Lower leg skin (tissue), 3 donors: ENCODE measurements at regions not wholly inside any gene's neighbourhood (a gene's known extent, or its start where the extent isn't known, plus 50 kb on each side); places are given as distances from the start of the nearest gene placed in this dataset.

Experiments
- POLR2A ChIP-seq, 2 donors: fragments of 450-650 bp; IDR thresholded peaks; one replicate each; pipeline ENCODE4 v1.6.1; 2016 to 2017; ENCODE audit warnings: antibody characterized with exemption in 2 of 2, mild to moderate bottlenecking in 1 of 2, moderate library complexity in 1 of 2
- TF ChIP-seq, protein P1 (sequence below), 3 donors: fragments of 450-650 bp; IDR thresholded peaks; one replicate each; pipeline ENCODE4 v1.5.1; 2016; ENCODE audit warnings: antibody characterized with exemption in 3 of 3, mild to moderate bottlenecking in 3 of 3, moderate library complexity in 2 of 3

- TF ChIP-seq, protein P1, sequence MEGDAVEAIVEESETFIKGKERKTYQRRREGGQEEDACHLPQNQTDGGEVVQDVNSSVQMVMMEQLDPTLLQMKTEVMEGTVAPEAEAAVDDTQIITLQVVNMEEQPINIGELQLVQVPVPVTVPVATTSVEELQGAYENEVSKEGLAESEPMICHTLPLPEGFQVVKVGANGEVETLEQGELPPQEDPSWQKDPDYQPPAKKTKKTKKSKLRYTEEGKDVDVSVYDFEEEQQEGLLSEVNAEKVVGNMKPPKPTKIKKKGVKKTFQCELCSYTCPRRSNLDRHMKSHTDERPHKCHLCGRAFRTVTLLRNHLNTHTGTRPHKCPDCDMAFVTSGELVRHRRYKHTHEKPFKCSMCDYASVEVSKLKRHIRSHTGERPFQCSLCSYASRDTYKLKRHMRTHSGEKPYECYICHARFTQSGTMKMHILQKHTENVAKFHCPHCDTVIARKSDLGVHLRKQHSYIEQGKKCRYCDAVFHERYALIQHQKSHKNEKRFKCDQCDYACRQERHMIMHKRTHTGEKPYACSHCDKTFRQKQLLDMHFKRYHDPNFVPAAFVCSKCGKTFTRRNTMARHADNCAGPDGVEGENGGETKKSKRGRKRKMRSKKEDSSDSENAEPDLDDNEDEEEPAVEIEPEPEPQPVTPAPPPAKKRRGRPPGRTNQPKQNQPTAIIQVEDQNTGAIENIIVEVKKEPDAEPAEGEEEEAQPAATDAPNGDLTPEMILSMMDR (IDR thresholded peaks at IDR 0.05) = no peak
- TF ChIP-seq POLR2A (IDR thresholded peaks at IDR 0.05) = no peak
Observed at GRCh38 chr3:163474766-163475165, 1603.5 kb downstream of the SI start.
